IMR-90 (cell line): ENCODE measurements at regions not wholly inside any gene's neighbourhood (a gene's known extent, or its start where the extent isn't known, plus 50 kb on each side); places are given as distances from the start of the nearest gene placed in this dataset.

Experiments used
- ATAC-seq: fragments of 200-7000 bp; cut with Tn5 transposase; 2 replicates; pipeline ENCODE4 v1.9.1; 2020; ENCODE audit warnings: low read depth, mild to moderate bottlenecking, moderate library complexity
- BruUV-seq: library from RNA; stranded (reverse); fragments of 400-500 nt; replicated peaks from 2 replicates; lab custom pipeline; 2021; lab: Mats Ljungman, UMichigan
- CTCF ChIA-PET: fragments of 300-600 bp; formaldehyde crosslinking; extraction: SDS; loops from one replicate; lab custom pipeline; 2021; ENCODE audit warnings: antibody characterized with exemption; lab: Yijun Ruan, JAX
- POLR2A ChIA-PET: fragments of 300-600 bp; sonication (Branson Sonifier 250); formaldehyde crosslinking; loops from one replicate; lab custom pipeline; 2022; ENCODE audit warnings: antibody characterized with exemption; ENCODE audit not compliant: unreplicated experiment; lab: Charles Lee
- DNase-seq: peaks from one replicate; pipeline ENCODE4 v3.0.0; 2013
- H2AFZ ChIP-seq: replicated peaks from 2 replicates; pipeline ENCODE3; 2013; ENCODE audit warnings: low read length, mild to moderate bottlenecking; ENCODE audit not compliant: poor library complexity
- H2AK5ac ChIP-seq: 2 replicates; pipeline ENCODE4 v1.6.1; 2013; ENCODE audit warnings: low read depth, low read length, inconsistent platforms
- H2AK9ac ChIP-seq: replicated peaks from 2 replicates; pipeline ENCODE3; 2013; ENCODE audit warnings: mild to moderate bottlenecking, low read depth, low read length, moderate library complexity; ENCODE audit not compliant: poor library complexity
- H2BK120ac ChIP-seq: 2 replicates; pipeline ENCODE4 v1.6.1; 2013; ENCODE audit warnings: low read depth, low read length, inconsistent platforms
- H2BK15ac ChIP-seq: 3 replicates; pipeline ENCODE4 v1.6.1; 2013; ENCODE audit warnings: low read depth, low read length, inconsistent platforms
- H2BK20ac ChIP-seq: 2 replicates; pipeline ENCODE4 v1.6.1; 2013; ENCODE audit warnings: low read depth, mild to moderate bottlenecking, inconsistent platforms, low read length, moderate library complexity
- H2BK5ac ChIP-seq: 2 replicates; pipeline ENCODE4 v1.6.1; 2013; ENCODE audit warnings: mild to moderate bottlenecking, low read depth, low read length, inconsistent platforms; ENCODE audit not compliant: poor library complexity, severe bottlenecking
- H3K14ac ChIP-seq: replicated peaks from 2 replicates; pipeline ENCODE4 v1.6.1; 2013; ENCODE audit warnings: low read depth, low read length, inconsistent platforms
- H3K18ac ChIP-seq: 2 replicates; pipeline ENCODE4 v1.6.1; 2013; ENCODE audit warnings: low read depth, low read length, control low read depth
- H3K23ac ChIP-seq: 2 replicates; pipeline ENCODE4 v1.6.1; 2013; ENCODE audit warnings: low read depth, low read length, inconsistent platforms
- H3K27ac ChIP-seq: 2 replicates; pipeline ENCODE4 v1.5.1; 2013; ENCODE audit warnings: mild to moderate bottlenecking, control low read depth, low read length; ENCODE audit not compliant: insufficient read depth
- H3K27me3 ChIP-seq: 2 replicates; pipeline ENCODE4 v1.6.1; 2013; ENCODE audit warnings: low read length; ENCODE audit not compliant: control insufficient read depth, insufficient read depth
- H3K36me3 ChIP-seq: 2 replicates; pipeline ENCODE4 v1.6.1; 2013; ENCODE audit warnings: low read length, mixed read lengths; ENCODE audit not compliant: control insufficient read depth, insufficient read depth
- H3K4ac ChIP-seq: 2 replicates; pipeline ENCODE4 v1.6.1; 2013; ENCODE audit warnings: low read depth, low read length, inconsistent platforms
- H3K4me1 ChIP-seq: 2 replicates; pipeline ENCODE4 v1.6.1; 2013; ENCODE audit warnings: low read length, mixed read lengths; ENCODE audit not compliant: control insufficient read depth, insufficient read depth
- H3K4me2 ChIP-seq: 2 replicates; pipeline ENCODE4 v1.6.1; 2013; ENCODE audit warnings: low read depth, mild to moderate bottlenecking, control low read depth, low read length, moderate library complexity
- H3K4me3 ChIP-seq: 2 replicates; pipeline ENCODE4 v1.5.1; 2013; ENCODE audit warnings: low read depth, mild to moderate bottlenecking, control low read depth, low read length, moderate library complexity; ENCODE audit not compliant: insufficient read depth
- H3K56ac ChIP-seq: 2 replicates; pipeline ENCODE4 v1.6.1; 2013; ENCODE audit warnings: low read length, inconsistent platforms; ENCODE audit not compliant: insufficient read depth; ENCODE audit errors: extremely low read depth
- H3K79me1 ChIP-seq, 2 experiments: 2 replicates each; pipeline ENCODE4 v1.6.1; 2013; ENCODE audit warnings: low read length in 2 of 2, inconsistent platforms in 1 of 2, low read depth in 1 of 2
- H3K9ac ChIP-seq: 2 replicates; pipeline ENCODE4 v1.6.1; 2013; ENCODE audit warnings: low read depth, low read length, control low read depth
- H3K9me1 ChIP-seq: 2 replicates; pipeline ENCODE4 v1.6.1; 2013; ENCODE audit warnings: low read length, inconsistent platforms; ENCODE audit not compliant: insufficient read depth
- H3K9me3 ChIP-seq: 2 replicates; pipeline ENCODE4 v1.6.1; 2013; ENCODE audit warnings: low read length; ENCODE audit not compliant: control insufficient read depth, insufficient read depth
- H4K20me1 ChIP-seq: 2 replicates; pipeline ENCODE4 v1.6.1; 2013; ENCODE audit warnings: low read length, inconsistent platforms; ENCODE audit not compliant: insufficient read depth
- H4K5ac ChIP-seq: 2 replicates; pipeline ENCODE4 v1.6.1; 2013; ENCODE audit warnings: mild to moderate bottlenecking, low read depth, low read length, control low read depth
- H4K8ac ChIP-seq, 2 experiments: 2 replicates each; pipeline ENCODE4 v1.6.1; 2013; ENCODE audit warnings: low read depth in 2 of 2, low read length in 2 of 2, control low read depth in 1 of 2, inconsistent platforms in 1 of 2
- H4K91ac ChIP-seq: 2 replicates; pipeline ENCODE4 v1.6.1; 2013; ENCODE audit warnings: low read depth, low read length, inconsistent platforms; ENCODE audit not compliant: insufficient read depth
- BHLHE40 ChIP-seq: fragments of 150-350 bp; IDR thresholded peaks from 2 replicates; pipeline ENCODE4 v1.6.1; 2016; ENCODE audit warnings: mild to moderate bottlenecking, low read depth, low read length
- FOS ChIP-seq: fragments of 150-350 bp; IDR thresholded peaks from 2 replicates; pipeline ENCODE4 v1.6.1; 2016; ENCODE audit warnings: low read depth, low read length
- MAFK ChIP-seq: IDR thresholded peaks from 2 replicates; pipeline ENCODE4 v1.6.1; 2012; ENCODE audit warnings: low read depth, low read length, improper control_type of control experiment
- MAZ ChIP-seq: IDR thresholded peaks from 2 replicates; pipeline ENCODE4 v1.6.1; 2012; ENCODE audit warnings: low read depth, mild to moderate bottlenecking, low read length, improper control_type of control experiment, moderate library complexity, borderline replicate concordance
- POLR2A ChIP-seq: IDR thresholded peaks from 2 replicates; pipeline ENCODE4 v1.6.1; 2012; ENCODE audit warnings: mild to moderate bottlenecking, low read depth, low read length
- RCOR1 ChIP-seq: IDR thresholded peaks from 2 replicates; pipeline ENCODE4 v1.6.1; 2012; ENCODE audit warnings: mild to moderate bottlenecking, low read length, improper control_type of control experiment; ENCODE audit not compliant: insufficient replicate concordance
- RFX5 ChIP-seq: IDR thresholded peaks from 2 replicates; pipeline ENCODE4 v1.8.0; 2012; ENCODE audit warnings: low read depth, mild to moderate bottlenecking, low read length, moderate library complexity
- SMC3 ChIP-seq: fragments of 150-350 bp; IDR thresholded peaks from 2 replicates; pipeline ENCODE4 v1.6.1; 2016; ENCODE audit warnings: low read depth, mild to moderate bottlenecking, antibody characterized with exemption, low read length, moderate library complexity
- WGBS, 2 experiments: methylation state at CpG; one replicate each; pipeline versions ENCODE4 v1.1.5 to v1.1.7; 2013; ENCODE audit warnings: missing lambda C conversion rate in 2 of 2; ENCODE audit not compliant: insufficient read length in 1 of 2; ENCODE audit errors: extremely low coverage in 2 of 2; 5-methylcytosine and 5-hydroxymethylcytosine counted together
- dilution Hi-C: fragments of 300-500 bp; cut with HindIII; formaldehyde crosslinking; loops from one replicate; pipeline ENCODE4 v1.14.3; 2018; ENCODE audit warnings: low sequenced_read_pairs; ENCODE audit not compliant: unreplicated experiment
- in situ Hi-C: fragments of 300-500 bp; cut with MboI; formaldehyde crosslinking; loops from 3 replicates; pipeline ENCODE4 v1.14.3; 2019; ENCODE audit warnings: low sequenced_read_pairs, inconsistent platforms, mixed read lengths
- intact Hi-C: fragments of 100-400 bp; cut with micrococcal nuclease; formaldehyde crosslinking; loops from 2 replicates; pipeline ENCODE4 v1.10.0; 2022
- TF ChIP-seq, protein P1 (sequence below): fragments of 150-350 bp; IDR thresholded peaks from 2 replicates; pipeline ENCODE4 v1.6.1; 2017; ENCODE audit warnings: mild to moderate bottlenecking, antibody characterized with exemption, low read length, low read depth
- TF ChIP-seq, protein P2 (sequence below): fragments of 150-350 bp; IDR thresholded peaks from 2 replicates; pipeline ENCODE4 v1.6.1; 2016; ENCODE audit warnings: low read depth, mild to moderate bottlenecking, low read length, moderate library complexity, borderline replicate concordance
- TF ChIP-seq, protein P3 (sequence below): conservative IDR thresholded peaks from 2 replicates; pipeline ENCODE4 v1.5.1; 2012; ENCODE audit warnings: mild to moderate bottlenecking, low read depth, low read length, improper control_type of control experiment

DNA sequence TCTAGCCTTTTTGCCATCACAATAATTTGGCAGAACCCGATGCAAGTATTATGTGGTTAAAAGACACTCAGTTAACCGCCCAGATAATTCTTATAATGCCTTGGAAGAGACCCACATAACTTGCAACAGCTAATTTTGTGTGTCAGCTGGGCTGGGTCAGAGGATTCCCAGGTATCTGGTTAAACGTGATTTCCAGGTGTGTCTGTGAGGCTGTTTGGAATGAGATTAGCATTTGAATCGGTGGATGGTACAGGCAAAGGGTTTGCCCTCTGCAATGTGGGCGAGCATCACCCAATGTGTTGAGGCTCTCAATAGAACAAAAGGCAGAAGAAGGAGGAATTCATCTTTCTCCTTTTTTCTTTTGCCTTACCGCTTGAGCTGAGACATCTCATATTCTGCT is 314.2 kb upstream of the PUDP start:
- Histone ChIP-seq H3K27ac (no peak overlapping the region), H3K56ac (no peak overlapping the region), H2AFZ (no peak overlapping the region), H3K18ac (no peak overlapping the region), H2BK120ac (no peak overlapping the region), H2BK5ac (no peak overlapping the region), H3K9ac (no peak overlapping the region), H3K4me1 (no peaks in the 10 kb centered on the region), H2AK5ac (no peak overlapping the region), H4K91ac (no peak overlapping the region), H4K5ac (no peak overlapping the region), H2AK9ac (no peak overlapping the region), H3K36me3 (no peaks in the 10 kb centered on the region), H3K79me1 (no peaks in the 10 kb centered on the region), H3K4ac (no peak overlapping the region), H4K20me1 (no peaks in the 10 kb centered on the region), H2BK20ac (no peak overlapping the region), H3K9me1 (no peaks in the 10 kb centered on the region), H2BK15ac (no peak overlapping the region), H3K23ac (no peak overlapping the region), H3K27me3 (no peaks in the 10 kb centered on the region), H3K9me3 (peaks cover 2% of the 10 kb centered on the region; the same call in 1 of the 2 replicates), H3K14ac (no peak overlapping the region), H3K4me2 (no peak overlapping the region), H3K4me3 (no peak overlapping the region), H4K8ac (no peak overlapping the region)
- TF ChIP-seq, protein P1, sequence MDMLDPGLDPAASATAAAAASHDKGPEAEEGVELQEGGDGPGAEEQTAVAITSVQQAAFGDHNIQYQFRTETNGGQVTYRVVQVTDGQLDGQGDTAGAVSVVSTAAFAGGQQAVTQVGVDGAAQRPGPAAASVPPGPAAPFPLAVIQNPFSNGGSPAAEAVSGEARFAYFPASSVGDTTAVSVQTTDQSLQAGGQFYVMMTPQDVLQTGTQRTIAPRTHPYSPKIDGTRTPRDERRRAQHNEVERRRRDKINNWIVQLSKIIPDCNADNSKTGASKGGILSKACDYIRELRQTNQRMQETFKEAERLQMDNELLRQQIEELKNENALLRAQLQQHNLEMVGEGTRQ, result no peak
- TF ChIP-seq MAZ (no peak), BHLHE40 (no peak), MAFK (no peak), RCOR1 (no peak), RFX5 (no peak), SMC3 (no peak), POLR2A (no peak), FOS (no peak)
- TF ChIP-seq, protein P2, sequence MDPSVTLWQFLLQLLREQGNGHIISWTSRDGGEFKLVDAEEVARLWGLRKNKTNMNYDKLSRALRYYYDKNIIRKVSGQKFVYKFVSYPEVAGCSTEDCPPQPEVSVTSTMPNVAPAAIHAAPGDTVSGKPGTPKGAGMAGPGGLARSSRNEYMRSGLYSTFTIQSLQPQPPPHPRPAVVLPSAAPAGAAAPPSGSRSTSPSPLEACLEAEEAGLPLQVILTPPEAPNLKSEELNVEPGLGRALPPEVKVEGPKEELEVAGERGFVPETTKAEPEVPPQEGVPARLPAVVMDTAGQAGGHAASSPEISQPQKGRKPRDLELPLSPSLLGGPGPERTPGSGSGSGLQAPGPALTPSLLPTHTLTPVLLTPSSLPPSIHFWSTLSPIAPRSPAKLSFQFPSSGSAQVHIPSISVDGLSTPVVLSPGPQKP, result no peak
- TF ChIP-seq, protein P3, sequence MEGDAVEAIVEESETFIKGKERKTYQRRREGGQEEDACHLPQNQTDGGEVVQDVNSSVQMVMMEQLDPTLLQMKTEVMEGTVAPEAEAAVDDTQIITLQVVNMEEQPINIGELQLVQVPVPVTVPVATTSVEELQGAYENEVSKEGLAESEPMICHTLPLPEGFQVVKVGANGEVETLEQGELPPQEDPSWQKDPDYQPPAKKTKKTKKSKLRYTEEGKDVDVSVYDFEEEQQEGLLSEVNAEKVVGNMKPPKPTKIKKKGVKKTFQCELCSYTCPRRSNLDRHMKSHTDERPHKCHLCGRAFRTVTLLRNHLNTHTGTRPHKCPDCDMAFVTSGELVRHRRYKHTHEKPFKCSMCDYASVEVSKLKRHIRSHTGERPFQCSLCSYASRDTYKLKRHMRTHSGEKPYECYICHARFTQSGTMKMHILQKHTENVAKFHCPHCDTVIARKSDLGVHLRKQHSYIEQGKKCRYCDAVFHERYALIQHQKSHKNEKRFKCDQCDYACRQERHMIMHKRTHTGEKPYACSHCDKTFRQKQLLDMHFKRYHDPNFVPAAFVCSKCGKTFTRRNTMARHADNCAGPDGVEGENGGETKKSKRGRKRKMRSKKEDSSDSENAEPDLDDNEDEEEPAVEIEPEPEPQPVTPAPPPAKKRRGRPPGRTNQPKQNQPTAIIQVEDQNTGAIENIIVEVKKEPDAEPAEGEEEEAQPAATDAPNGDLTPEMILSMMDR, result no peak
- DNase-seq (no peak), ATAC-seq (no peak)
- no TSS peak for BruUV-seq
- POLR2A ChIA-PET, result no interaction called here
- dilution Hi-C loops, result no loop called here
- in situ Hi-C loops, result no loop called here
- WGBS, 2 experiments, result no CpG with 5 or more reads among the region's 6 CpGs
- CTCF ChIA-PET, result no interaction called here
- intact Hi-C loops, result no loop called here
